GM23338 (cell line): ENCODE measurements at regions not wholly inside any gene's neighbourhood (a gene's known extent, or its start where the extent isn't known, plus 50 kb on each side); places are given as distances from the start of the nearest gene placed in this dataset.

ENCODE experiments used
- CREB1 ChIP-seq: fragments of 250-450 bp; sonication (Bioruptor Pico); IDR thresholded peaks from 2 replicates; pipeline ENCODE4 v1.5.0; 2020; ENCODE audit warnings: low read depth, mild to moderate bottlenecking, moderate library complexity
- CTCF ChIP-seq, 2 experiments: fragments of 200-600 bp in 1 of 2; sonication (generic) in 1 of 2; conservative IDR thresholded peaks; 2 replicates each; pipeline versions ENCODE4 v1.5.1 to v1.6.1; 2016 to 2017; ENCODE audit warnings: antibody characterized with exemption in 2 of 2, low read depth in 2 of 2, mild to moderate bottlenecking in 2 of 2, moderate library complexity in 1 of 2
- EZH2phosphoT487 ChIP-seq: fragments of 200-600 bp; sonication (generic); IDR thresholded peaks from one replicate; pipeline ENCODE4 v1.8.1; 2018; ENCODE audit warnings: antibody characterized with exemption; ENCODE audit not compliant: unreplicated experiment
- JUNB ChIP-seq: IDR thresholded peaks from one replicate; pipeline ENCODE4 v1.6.1; 2016; ENCODE audit warnings: antibody characterized with exemption; ENCODE audit not compliant: unreplicated experiment
- POLR2AphosphoS5 ChIP-seq: IDR thresholded peaks from 2 replicates; pipeline ENCODE4 v1.6.1; 2016; ENCODE audit warnings: antibody characterized with exemption, low read depth
- ZNF114 ChIP-seq: fragments of 250-450 bp; sonication (Bioruptor Pico); IDR thresholded peaks from 2 replicates; pipeline ENCODE4 v1.5.0; 2020; ENCODE audit warnings: mild to moderate bottlenecking, moderate library complexity
- ZNF331 ChIP-seq: fragments of 250-450 bp; sonication (Bioruptor Pico); IDR thresholded peaks from 2 replicates; pipeline ENCODE4 v1.5.0; 2020; ENCODE audit warnings: low read depth, mild to moderate bottlenecking, moderate library complexity
- TF ChIP-seq, protein P1 (sequence below): IDR thresholded peaks from one replicate; pipeline ENCODE4 v1.6.1; 2018; ENCODE audit warnings: antibody characterized with exemption; ENCODE audit not compliant: unreplicated experiment

DNA sequence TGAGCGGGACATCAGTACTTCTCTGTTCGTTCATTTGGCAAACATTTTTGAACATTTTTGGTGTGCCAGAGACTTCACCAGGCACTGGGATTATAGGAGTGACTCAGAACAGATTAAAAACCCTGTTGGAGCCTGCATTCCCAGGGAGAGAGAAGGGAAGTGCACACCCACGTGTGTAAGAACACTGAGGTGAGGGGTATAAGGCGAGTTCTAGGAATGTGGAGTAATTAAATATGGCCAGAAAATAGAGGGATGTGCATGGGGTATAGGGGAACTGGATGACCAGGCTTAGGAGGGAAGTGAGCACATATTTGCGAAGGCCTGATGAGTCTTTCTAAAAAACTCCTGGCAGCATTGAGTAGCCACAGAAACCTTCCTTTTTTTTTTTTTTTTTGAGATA is 401.2 kb upstream of the C2CD4B start:
- TF ChIP-seq ZNF331 (CRISPR knock-in tag) (no peak), EZH2phosphoT487 (no peak), CTCF (conservative IDR thresholded peaks at IDR 0.05; ENCODE audit: low read depth in 2 of 2) (no peak), POLR2AphosphoS5 (no peak), CREB1 (CRISPR knock-in tag) (no peak), ZNF114 (CRISPR knock-in tag) (no peak), JUNB (no peak)
- TF ChIP-seq, protein P1, sequence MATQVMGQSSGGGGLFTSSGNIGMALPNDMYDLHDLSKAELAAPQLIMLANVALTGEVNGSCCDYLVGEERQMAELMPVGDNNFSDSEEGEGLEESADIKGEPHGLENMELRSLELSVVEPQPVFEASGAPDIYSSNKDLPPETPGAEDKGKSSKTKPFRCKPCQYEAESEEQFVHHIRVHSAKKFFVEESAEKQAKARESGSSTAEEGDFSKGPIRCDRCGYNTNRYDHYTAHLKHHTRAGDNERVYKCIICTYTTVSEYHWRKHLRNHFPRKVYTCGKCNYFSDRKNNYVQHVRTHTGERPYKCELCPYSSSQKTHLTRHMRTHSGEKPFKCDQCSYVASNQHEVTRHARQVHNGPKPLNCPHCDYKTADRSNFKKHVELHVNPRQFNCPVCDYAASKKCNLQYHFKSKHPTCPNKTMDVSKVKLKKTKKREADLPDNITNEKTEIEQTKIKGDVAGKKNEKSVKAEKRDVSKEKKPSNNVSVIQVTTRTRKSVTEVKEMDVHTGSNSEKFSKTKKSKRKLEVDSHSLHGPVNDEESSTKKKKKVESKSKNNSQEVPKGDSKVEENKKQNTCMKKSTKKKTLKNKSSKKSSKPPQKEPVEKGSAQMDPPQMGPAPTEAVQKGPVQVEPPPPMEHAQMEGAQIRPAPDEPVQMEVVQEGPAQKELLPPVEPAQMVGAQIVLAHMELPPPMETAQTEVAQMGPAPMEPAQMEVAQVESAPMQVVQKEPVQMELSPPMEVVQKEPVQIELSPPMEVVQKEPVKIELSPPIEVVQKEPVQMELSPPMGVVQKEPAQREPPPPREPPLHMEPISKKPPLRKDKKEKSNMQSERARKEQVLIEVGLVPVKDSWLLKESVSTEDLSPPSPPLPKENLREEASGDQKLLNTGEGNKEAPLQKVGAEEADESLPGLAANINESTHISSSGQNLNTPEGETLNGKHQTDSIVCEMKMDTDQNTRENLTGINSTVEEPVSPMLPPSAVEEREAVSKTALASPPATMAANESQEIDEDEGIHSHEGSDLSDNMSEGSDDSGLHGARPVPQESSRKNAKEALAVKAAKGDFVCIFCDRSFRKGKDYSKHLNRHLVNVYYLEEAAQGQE, result no peak
